ENCODE measurements at regions not wholly inside any gene's neighbourhood (a gene's known extent, or its start where the extent isn't known, plus 50 kb on each side); places are given as distances from the start of the nearest gene placed in this dataset.
"Not testable (repeated sequence)": the region's sequence is repeated elsewhere in the genome, so short reads cannot be mapped to it uniquely, and the experiment has no call there.

GRCh38 chr6:120935016-120935415 is 399.3 kb downstream of the TBC1D32 start:
- intact Hi-C loops (cut with micrococcal nuclease; ENCODE audit: unreplicated experiment): no loop called here

GRCh38 chr6:120931520-120932180 is 402.6 kb downstream of the TBC1D32 start:
- in situ Hi-C loops (cut with HindIII; ENCODE audit: low pct_unique_long_range_greater_than_20kb, low sequenced_read_pairs); CTCF ChIA-PET; H3K4me1 ChIP-seq (ENCODE audit: control insufficient read depth, insufficient read depth, low read length); H3K36me3 ChIP-seq (ENCODE audit: control insufficient read depth, insufficient read depth, low read length); BruUV-seq (replicated peaks); DNase-seq (ENCODE audit: low read depth, low spot score); POLR2A ChIA-PET; intact Hi-C loops (cut with micrococcal nuclease; ENCODE audit: unreplicated experiment); H3K9me3 ChIP-seq (ENCODE audit: control insufficient read depth, insufficient read depth, low read depth, low read length); H3K4me3 ChIP-seq (ENCODE audit: low read depth in 2 of 2, low read length in 2 of 2); H3K27ac ChIP-seq (ENCODE audit: low read length); ATAC-seq; H3K27me3 ChIP-seq (ENCODE audit: control insufficient read depth, insufficient read depth, low read length): not testable (repeated sequence)

More at GRCh38 chr6:120935016-120935415, 399.3 kb downstream of the TBC1D32 start:
- no peaks in the 10 kb centered on the region for H3K9me3 ChIP-seq (ENCODE audit: control insufficient read depth, insufficient read depth, low read depth, low read length)
- ChIA-PET POLR2A (no interaction called here), CTCF (no interaction called here)
- no peaks in the 10 kb centered on the region for H3K36me3 ChIP-seq (ENCODE audit: control insufficient read depth, insufficient read depth, low read length)
- no peak for TF ChIP-seq CTCF (IDR thresholded peaks at IDR 0.05)
- no peak for TF ChIP-seq POLR2AphosphoS5 (IDR thresholded peaks at IDR 0.05; ENCODE audit: low read depth, low read length)
- TF ChIP-seq REST (IDR thresholded peaks at IDR 0.05; ENCODE audit: insufficient read depth in 1 of 2, low read depth in 2 of 2, low read length in 1 of 2): no peak
- in situ Hi-C loops (cut with HindIII; ENCODE audit: low pct_unique_long_range_greater_than_20kb, low sequenced_read_pairs): no loop called here
- no peak overlapping the region for H3K4me3 ChIP-seq (ENCODE audit: low read depth in 2 of 2, low read length in 2 of 2)
- ATAC-seq (no peak), DNase-seq (ENCODE audit: low read depth, low spot score) (no peak)
- H3K27ac ChIP-seq (ENCODE audit: low read length): no peak overlapping the region
- no peaks in the 10 kb centered on the region for H3K4me1 ChIP-seq (ENCODE audit: control insufficient read depth, insufficient read depth, low read length)
- BruUV-seq (replicated peaks): no TSS peak
- H3K27me3 ChIP-seq (ENCODE audit: control insufficient read depth, insufficient read depth, low read length): no peaks in the 10 kb centered on the region

- CTCF ChIA-PET; in situ Hi-C loops (cut with HindIII; ENCODE audit: low pct_unique_long_range_greater_than_20kb, low sequenced_read_pairs); ATAC-seq; H3K36me3 ChIP-seq (ENCODE audit: control insufficient read depth, insufficient read depth, low read length); BruUV-seq (replicated peaks); POLR2A ChIA-PET; H3K27ac ChIP-seq (ENCODE audit: low read length); H3K27me3 ChIP-seq (ENCODE audit: control insufficient read depth, insufficient read depth, low read length); DNase-seq (ENCODE audit: low read depth, low spot score); intact Hi-C loops (cut with micrococcal nuclease; ENCODE audit: unreplicated experiment); H3K4me1 ChIP-seq (ENCODE audit: control insufficient read depth, insufficient read depth, low read length); H3K4me3 ChIP-seq (ENCODE audit: low read depth in 2 of 2, low read length in 2 of 2); H3K9me3 ChIP-seq (ENCODE audit: control insufficient read depth, insufficient read depth, low read depth, low read length): not testable (repeated sequence)
Observed at GRCh38 chr6:120930500-120930899, 403.8 kb downstream of the TBC1D32 start.
